ENCODE measurements at regions not wholly inside any gene's neighbourhood (a gene's known extent, or its start where the extent isn't known, plus 50 kb on each side); places are given as distances from the start of the nearest gene placed in this dataset.

DNA sequence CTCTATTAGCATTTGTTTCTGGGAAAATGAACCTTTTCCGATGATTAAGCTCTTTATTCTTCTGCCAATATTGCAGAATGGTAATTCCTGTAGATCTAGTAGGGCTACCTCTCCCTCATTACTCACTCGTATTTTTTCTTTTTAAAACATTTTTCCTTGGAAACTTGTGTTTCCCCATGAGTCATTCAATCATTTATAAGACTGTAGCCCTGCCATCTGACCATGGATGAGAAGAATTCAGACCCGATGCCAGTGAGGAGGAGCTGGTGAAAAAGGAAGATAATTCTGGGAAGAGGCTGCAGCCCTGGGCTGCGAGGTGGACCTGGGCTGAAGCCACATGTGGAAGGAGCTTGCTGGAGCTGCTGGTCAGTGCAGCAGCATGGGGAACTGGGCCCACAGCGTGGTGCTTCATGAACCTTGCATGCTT lies 242.8 kb downstream of the KLF6 start:
- TF ChIP-seq POLR2A (IDR thresholded peaks at IDR 0.05) = no peak
- TF ChIP-seq, protein P1, sequence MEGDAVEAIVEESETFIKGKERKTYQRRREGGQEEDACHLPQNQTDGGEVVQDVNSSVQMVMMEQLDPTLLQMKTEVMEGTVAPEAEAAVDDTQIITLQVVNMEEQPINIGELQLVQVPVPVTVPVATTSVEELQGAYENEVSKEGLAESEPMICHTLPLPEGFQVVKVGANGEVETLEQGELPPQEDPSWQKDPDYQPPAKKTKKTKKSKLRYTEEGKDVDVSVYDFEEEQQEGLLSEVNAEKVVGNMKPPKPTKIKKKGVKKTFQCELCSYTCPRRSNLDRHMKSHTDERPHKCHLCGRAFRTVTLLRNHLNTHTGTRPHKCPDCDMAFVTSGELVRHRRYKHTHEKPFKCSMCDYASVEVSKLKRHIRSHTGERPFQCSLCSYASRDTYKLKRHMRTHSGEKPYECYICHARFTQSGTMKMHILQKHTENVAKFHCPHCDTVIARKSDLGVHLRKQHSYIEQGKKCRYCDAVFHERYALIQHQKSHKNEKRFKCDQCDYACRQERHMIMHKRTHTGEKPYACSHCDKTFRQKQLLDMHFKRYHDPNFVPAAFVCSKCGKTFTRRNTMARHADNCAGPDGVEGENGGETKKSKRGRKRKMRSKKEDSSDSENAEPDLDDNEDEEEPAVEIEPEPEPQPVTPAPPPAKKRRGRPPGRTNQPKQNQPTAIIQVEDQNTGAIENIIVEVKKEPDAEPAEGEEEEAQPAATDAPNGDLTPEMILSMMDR (IDR thresholded peaks at IDR 0.05) = no peak
